Raji (cell line): ENCODE measurements at regions not wholly inside any gene's neighbourhood (a gene's known extent, or its start where the extent isn't known, plus 50 kb on each side); places are given as distances from the start of the nearest gene placed in this dataset.

Source experiments
- POLR2A ChIP-seq: IDR thresholded peaks from 2 replicates; pipeline ENCODE4 v1.6.1; 2011; ENCODE audit warnings: low read depth, low read length, control low read depth; ENCODE audit not compliant: insufficient read depth

- TF ChIP-seq POLR2A, result no peak
Observed at GRCh38 chr17:71260366-71260940, 860.4 kb upstream of the SOX9 start.

GRCh38 chr17:71262586-71262985 lies 858.2 kb upstream of the SOX9 start:
- no peak for TF ChIP-seq POLR2A

GRCh38 chr17:71267668-71268067 lies 853.2 kb upstream of the SOX9 start:
- no peak for TF ChIP-seq POLR2A

GRCh38 chr17:71269201-71269600 lies 851.6 kb upstream of the SOX9 start:
- no peak for TF ChIP-seq POLR2A

- no peak for TF ChIP-seq POLR2A
Observed at GRCh38 chr17:71273441-71273840, 847.4 kb upstream of the SOX9 start.

GRCh38 chr17:71276079-71276478 lies 844.7 kb upstream of the SOX9 start:
- no peak for TF ChIP-seq POLR2A

- TF ChIP-seq POLR2A, result no peak
Observed at GRCh38 chr17:71283486-71283885, 837.3 kb upstream of the SOX9 start.

- no peak for TF ChIP-seq POLR2A
Observed at GRCh38 chr17:71284032-71284755, 836.6 kb upstream of the SOX9 start.

- no peak for TF ChIP-seq POLR2A
Observed at GRCh38 chr17:71286625-71287024, 834.2 kb upstream of the SOX9 start.

GRCh38 chr17:71287071-71287823 lies 833.6 kb upstream of the SOX9 start:
- TF ChIP-seq POLR2A, result no peak

- no peak for TF ChIP-seq POLR2A
Observed at GRCh38 chr17:71292006-71292405, 828.8 kb upstream of the SOX9 start.

GRCh38 chr17:71296005-71296404 lies 824.8 kb upstream of the SOX9 start:
- no peak for TF ChIP-seq POLR2A

- no peak for TF ChIP-seq POLR2A
Observed at GRCh38 chr17:71301063-71301462, 819.8 kb upstream of the SOX9 start.

- TF ChIP-seq POLR2A, result no peak
Observed at GRCh38 chr17:71302721-71303549, 817.9 kb upstream of the SOX9 start.

GRCh38 chr17:71304498-71305158 lies 816.2 kb upstream of the SOX9 start:
- no peak for TF ChIP-seq POLR2A
